ENCODE measurements at regions not wholly inside any gene's neighbourhood (a gene's known extent, or its start where the extent isn't known, plus 50 kb on each side); places are given as distances from the start of the nearest gene placed in this dataset.

DNA sequence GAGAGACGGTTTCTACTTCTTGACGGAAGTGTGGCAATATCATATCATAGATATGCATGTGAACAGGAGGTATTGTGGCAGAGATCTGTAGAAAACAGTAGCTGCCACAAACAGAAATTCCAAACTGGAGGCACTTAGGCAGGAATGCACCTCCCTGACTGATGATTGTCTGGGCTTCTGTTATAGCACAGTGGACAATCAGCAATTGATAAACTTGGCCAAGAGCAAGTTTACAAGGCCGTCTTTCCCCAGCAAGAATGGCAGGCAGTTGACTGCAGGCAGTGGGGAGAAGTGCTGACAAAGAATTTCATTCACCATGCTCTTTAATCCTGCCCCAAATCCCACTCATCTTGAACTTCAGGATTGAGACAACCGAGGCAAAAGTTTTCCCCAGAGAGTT, 114.4 kb upstream of the STOX2 start:
- ATAC-seq (no peak), DNase-seq (ENCODE audit: low spot score) (no peak)
- no peaks in the 10 kb centered on the region for H3K27me3 Mint-ChIP-seq (ENCODE audit: insufficient read depth, low read depth, poor library complexity)
- H3K9me2 ChIP-seq (ENCODE audit: insufficient read depth), result no peaks in the 10 kb centered on the region; the same call in 1 of the 2 replicates
- H3K27ac ChIP-seq (ENCODE audit: low read depth), result no peak overlapping the region
- TF ChIP-seq ZNF331 (CRISPR knock-in tag; IDR thresholded peaks at IDR 0.05; ENCODE audit: low read depth), result no peak
- TF ChIP-seq EZH2 (IDR thresholded peaks at IDR 0.05; ENCODE audit: low read depth, unreplicated experiment), result no peak
- TF ChIP-seq, protein P1, sequence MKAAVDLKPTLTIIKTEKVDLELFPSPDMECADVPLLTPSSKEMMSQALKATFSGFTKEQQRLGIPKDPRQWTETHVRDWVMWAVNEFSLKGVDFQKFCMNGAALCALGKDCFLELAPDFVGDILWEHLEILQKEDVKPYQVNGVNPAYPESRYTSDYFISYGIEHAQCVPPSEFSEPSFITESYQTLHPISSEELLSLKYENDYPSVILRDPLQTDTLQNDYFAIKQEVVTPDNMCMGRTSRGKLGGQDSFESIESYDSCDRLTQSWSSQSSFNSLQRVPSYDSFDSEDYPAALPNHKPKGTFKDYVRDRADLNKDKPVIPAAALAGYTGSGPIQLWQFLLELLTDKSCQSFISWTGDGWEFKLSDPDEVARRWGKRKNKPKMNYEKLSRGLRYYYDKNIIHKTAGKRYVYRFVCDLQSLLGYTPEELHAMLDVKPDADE (IDR thresholded peaks at IDR 0.05), result no peak
- TF ChIP-seq, protein P2, sequence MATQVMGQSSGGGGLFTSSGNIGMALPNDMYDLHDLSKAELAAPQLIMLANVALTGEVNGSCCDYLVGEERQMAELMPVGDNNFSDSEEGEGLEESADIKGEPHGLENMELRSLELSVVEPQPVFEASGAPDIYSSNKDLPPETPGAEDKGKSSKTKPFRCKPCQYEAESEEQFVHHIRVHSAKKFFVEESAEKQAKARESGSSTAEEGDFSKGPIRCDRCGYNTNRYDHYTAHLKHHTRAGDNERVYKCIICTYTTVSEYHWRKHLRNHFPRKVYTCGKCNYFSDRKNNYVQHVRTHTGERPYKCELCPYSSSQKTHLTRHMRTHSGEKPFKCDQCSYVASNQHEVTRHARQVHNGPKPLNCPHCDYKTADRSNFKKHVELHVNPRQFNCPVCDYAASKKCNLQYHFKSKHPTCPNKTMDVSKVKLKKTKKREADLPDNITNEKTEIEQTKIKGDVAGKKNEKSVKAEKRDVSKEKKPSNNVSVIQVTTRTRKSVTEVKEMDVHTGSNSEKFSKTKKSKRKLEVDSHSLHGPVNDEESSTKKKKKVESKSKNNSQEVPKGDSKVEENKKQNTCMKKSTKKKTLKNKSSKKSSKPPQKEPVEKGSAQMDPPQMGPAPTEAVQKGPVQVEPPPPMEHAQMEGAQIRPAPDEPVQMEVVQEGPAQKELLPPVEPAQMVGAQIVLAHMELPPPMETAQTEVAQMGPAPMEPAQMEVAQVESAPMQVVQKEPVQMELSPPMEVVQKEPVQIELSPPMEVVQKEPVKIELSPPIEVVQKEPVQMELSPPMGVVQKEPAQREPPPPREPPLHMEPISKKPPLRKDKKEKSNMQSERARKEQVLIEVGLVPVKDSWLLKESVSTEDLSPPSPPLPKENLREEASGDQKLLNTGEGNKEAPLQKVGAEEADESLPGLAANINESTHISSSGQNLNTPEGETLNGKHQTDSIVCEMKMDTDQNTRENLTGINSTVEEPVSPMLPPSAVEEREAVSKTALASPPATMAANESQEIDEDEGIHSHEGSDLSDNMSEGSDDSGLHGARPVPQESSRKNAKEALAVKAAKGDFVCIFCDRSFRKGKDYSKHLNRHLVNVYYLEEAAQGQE (IDR thresholded peaks at IDR 0.05; ENCODE audit: unreplicated experiment), result no peak
- no peak for TF ChIP-seq EZH2phosphoT487 (IDR thresholded peaks at IDR 0.05; ENCODE audit: unreplicated experiment)
- no peak for TF ChIP-seq JUNB (IDR thresholded peaks at IDR 0.05; ENCODE audit: unreplicated experiment)
- no peak for TF ChIP-seq POLR2AphosphoS5 (IDR thresholded peaks at IDR 0.05; ENCODE audit: low read depth)
- no peak for TF ChIP-seq CREB1 (CRISPR knock-in tag; IDR thresholded peaks at IDR 0.05; ENCODE audit: low read depth)
- TF ChIP-seq ZNF114 (CRISPR knock-in tag; IDR thresholded peaks at IDR 0.05), result no peak
- no peak for TF ChIP-seq STAT1 (IDR thresholded peaks at IDR 0.05; ENCODE audit: unreplicated experiment)
- TF ChIP-seq NANOG (IDR thresholded peaks at IDR 0.05; ENCODE audit: borderline replicate concordance), result no peak
- TF ChIP-seq, protein P3, sequence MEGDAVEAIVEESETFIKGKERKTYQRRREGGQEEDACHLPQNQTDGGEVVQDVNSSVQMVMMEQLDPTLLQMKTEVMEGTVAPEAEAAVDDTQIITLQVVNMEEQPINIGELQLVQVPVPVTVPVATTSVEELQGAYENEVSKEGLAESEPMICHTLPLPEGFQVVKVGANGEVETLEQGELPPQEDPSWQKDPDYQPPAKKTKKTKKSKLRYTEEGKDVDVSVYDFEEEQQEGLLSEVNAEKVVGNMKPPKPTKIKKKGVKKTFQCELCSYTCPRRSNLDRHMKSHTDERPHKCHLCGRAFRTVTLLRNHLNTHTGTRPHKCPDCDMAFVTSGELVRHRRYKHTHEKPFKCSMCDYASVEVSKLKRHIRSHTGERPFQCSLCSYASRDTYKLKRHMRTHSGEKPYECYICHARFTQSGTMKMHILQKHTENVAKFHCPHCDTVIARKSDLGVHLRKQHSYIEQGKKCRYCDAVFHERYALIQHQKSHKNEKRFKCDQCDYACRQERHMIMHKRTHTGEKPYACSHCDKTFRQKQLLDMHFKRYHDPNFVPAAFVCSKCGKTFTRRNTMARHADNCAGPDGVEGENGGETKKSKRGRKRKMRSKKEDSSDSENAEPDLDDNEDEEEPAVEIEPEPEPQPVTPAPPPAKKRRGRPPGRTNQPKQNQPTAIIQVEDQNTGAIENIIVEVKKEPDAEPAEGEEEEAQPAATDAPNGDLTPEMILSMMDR (conservative IDR thresholded peaks at IDR 0.05; ENCODE audit: low read depth in 2 of 2), result no peak
- TF ChIP-seq, protein P4, sequence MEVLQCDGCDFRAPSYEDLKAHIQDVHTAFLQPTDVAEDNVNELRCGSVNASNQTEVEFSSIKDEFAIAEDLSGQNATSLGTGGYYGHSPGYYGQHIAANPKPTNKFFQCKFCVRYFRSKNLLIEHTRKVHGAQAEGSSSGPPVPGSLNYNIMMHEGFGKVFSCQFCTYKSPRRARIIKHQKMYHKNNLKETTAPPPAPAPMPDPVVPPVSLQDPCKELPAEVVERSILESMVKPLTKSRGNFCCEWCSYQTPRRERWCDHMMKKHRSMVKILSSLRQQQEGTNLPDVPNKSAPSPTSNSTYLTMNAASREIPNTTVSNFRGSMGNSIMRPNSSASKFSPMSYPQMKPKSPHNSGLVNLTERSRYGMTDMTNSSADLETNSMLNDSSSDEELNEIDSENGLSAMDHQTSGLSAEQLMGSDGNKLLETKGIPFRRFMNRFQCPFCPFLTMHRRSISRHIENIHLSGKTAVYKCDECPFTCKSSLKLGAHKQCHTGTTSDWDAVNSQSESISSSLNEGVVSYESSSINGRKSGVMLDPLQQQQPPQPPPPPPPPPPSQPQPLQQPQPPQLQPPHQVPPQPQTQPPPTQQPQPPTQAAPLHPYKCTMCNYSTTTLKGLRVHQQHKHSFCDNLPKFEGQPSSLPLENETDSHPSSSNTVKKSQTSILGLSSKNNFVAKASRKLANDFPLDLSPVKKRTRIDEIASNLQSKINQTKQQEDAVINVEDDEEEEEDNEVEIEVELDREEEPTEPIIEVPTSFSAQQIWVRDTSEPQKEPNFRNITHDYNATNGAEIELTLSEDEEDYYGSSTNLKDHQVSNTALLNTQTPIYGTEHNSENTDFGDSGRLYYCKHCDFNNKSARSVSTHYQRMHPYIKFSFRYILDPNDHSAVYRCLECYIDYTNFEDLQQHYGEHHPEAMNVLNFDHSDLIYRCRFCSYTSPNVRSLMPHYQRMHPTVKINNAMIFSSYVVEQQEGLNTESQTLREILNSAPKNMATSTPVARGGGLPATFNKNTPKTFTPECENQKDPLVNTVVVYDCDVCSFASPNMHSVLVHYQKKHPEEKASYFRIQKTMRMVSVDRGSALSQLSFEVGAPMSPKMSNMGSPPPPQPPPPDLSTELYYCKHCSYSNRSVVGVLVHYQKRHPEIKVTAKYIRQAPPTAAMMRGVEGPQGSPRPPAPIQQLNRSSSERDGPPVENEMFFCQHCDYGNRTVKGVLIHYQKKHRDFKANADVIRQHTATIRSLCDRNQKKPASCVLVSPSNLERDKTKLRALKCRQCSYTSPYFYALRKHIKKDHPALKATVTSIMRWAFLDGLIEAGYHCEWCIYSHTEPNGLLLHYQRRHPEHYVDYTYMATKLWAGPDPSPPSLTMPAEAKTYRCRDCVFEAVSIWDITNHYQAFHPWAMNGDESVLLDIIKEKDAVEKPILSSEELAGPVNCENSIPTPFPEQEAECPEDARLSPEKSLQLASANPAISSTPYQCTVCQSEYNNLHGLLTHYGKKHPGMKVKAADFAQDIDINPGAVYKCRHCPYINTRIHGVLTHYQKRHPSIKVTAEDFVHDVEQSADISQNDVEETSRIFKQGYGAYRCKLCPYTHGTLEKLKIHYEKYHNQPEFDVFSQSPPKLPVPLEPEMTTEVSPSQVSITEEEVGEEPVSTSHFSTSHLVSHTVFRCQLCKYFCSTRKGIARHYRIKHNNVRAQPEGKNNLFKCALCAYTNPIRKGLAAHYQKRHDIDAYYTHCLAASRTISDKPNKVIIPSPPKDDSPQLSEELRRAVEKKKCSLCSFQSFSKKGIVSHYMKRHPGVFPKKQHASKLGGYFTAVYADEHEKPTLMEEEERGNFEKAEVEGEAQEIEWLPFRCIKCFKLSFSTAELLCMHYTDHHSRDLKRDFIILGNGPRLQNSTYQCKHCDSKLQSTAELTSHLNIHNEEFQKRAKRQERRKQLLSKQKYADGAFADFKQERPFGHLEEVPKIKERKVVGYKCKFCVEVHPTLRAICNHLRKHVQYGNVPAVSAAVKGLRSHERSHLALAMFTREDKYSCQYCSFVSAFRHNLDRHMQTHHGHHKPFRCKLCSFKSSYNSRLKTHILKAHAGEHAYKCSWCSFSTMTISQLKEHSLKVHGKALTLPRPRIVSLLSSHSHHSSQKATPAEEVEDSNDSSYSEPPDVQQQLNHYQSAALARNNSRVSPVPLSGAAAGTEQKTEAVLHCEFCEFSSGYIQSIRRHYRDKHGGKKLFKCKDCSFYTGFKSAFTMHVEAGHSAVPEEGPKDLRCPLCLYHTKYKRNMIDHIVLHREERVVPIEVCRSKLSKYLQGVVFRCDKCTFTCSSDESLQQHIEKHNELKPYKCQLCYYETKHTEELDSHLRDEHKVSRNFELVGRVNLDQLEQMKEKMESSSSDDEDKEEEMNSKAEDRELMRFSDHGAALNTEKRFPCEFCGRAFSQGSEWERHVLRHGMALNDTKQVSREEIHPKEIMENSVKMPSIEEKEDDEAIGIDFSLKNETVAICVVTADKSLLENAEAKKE (CRISPR knock-in tag; IDR thresholded peaks at IDR 0.05), result no peak
- no peak overlapping the region for H3K4me3 ChIP-seq
- H3F3A ChIP-seq (replicated peaks; ENCODE audit: low read depth), result no peaks in the 10 kb centered on the region
- H3K4me3 Mint-ChIP-seq, result no peak overlapping the region
- no peaks in the 10 kb centered on the region; the same call in 1 of the 2 replicates for H3K36me3 ChIP-seq (ENCODE audit: insufficient read depth)
- H3K79me2 ChIP-seq (replicated peaks; ENCODE audit: insufficient read depth), result no peaks in the 10 kb centered on the region
- H2AFZ ChIP-seq, result no peak overlapping the region
- H3K9me3 Mint-ChIP-seq, result peaks cover 35% of the 10 kb centered on the region
- peaks cover 17% of the 10 kb centered on the region; the same call in 2 of the 3 replicates for H3K36me3 Mint-ChIP-seq (ENCODE audit: low read depth)
- no peak overlapping the region for H3K27ac Mint-ChIP-seq
- no peak overlapping the region for H3K4me2 ChIP-seq
- peaks cover 8% of the 10 kb centered on the region for H3K27me3 ChIP-seq (ENCODE audit: insufficient read depth)
- no peaks in the 10 kb centered on the region for H3K4me1 Mint-ChIP-seq
- no peaks in the 10 kb centered on the region for H4K20me1 ChIP-seq (replicated peaks; ENCODE audit: insufficient read depth)
- no peaks in the 10 kb centered on the region for H3K4me1 ChIP-seq (ENCODE audit: insufficient read depth)
